ENCODE measurements at regions not wholly inside any gene's neighbourhood (a gene's known extent, or its start where the extent isn't known, plus 50 kb on each side); places are given as distances from the start of the nearest gene placed in this dataset.
A peak's percentile ranks its signal among the peaks of the same experiment; 100 is the strongest.

DNA sequence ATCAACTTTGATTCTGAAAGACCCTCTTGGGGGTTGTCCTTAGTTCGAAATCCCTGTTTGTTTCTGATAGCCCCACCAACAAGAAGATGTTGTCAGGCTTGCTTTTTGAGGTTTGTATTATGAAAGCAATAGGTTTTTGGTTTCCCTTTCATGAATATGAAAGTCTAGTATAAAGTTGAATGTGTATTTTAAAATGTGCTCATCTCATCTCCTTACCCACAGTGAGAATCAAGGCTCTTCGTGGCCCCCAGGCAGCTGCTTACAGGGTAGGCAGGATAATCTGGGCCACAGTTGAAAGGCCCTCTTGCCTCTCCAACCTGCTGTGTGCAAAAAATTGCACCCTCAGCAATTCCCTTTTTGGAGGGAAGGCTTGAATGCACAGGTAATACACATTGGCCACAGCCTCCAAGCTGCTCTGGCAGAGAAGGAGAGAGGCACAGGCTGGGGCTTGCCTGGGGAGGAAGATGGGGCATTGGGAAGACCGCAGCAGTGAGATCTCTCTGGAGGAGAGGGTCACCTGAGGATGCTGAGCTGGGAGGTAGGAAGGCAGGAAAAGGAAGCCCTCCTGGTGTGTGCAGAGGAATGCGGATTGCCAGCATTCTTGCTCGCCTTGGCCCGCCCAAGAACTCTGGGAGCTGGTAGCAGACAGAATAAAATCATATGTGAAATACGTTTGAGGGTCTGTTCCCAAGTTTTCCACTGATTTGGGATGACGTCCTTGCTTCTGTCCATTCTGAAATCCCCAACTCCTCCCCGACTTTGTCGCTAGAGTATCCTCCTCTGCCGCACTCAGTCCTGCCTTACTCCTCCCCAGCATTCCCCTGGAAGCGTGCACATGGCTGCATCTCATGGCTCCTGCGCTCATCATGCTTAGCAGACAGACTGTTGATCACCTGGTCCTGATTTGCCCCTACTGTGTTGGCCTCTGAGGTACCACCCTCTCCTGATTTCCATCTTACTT is 196.4 kb downstream of the RPLP1 start:
- no peak for DNase-seq (ENCODE audit: low read depth in 4 of 4, low spot score in 3 of 4)

DNA sequence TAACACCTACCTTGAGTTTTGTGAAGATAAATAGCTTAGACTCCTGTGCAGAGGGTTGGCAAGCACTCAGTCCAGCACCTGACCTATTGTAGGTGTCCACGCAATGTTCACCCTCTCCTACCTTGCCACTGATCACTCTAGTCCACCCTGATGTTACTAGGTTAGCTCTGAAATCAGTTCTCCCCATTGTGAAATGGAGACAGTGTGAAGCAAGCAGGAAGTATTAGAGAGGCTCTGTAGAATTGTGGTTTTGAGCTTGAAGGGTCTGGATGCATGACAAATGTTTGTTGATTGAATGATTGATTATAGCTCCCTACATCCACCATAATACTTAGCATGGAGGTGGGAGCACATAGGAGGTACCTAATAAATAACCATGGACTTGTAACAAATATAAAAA is 199.7 kb downstream of the RPLP1 start:
- DNase-seq (ENCODE audit: low read depth in 4 of 4, low spot score in 3 of 4): no peak

DNA sequence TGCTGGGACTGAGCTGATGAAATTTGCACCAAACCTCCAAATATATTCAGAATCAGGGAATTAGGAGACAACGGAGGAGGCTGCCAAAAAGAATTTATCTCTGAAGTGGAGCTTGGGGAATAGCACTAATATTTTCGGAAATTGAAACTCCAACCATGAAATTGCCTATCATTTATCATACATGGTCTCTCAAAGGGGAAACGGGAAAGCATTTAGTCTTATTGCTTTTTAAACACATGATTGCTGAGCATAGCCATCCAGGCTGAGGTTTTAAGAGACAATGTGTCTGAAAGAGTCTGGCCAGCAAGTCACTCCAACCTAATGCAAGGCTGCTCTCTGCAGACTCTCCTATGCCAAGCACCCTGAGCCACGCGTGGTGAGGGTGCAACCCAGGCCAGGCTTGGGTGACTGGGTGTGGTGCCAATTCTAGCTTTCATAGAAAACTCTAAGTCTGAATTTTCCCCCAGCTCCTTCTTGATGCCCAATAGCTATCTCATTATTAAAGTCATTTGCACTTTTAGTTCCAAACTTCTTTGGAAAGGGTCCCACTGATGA is 200.2 kb downstream of the RPLP1 start:
- no peak for DNase-seq (ENCODE audit: low read depth in 4 of 4, low spot score in 3 of 4)

DNA sequence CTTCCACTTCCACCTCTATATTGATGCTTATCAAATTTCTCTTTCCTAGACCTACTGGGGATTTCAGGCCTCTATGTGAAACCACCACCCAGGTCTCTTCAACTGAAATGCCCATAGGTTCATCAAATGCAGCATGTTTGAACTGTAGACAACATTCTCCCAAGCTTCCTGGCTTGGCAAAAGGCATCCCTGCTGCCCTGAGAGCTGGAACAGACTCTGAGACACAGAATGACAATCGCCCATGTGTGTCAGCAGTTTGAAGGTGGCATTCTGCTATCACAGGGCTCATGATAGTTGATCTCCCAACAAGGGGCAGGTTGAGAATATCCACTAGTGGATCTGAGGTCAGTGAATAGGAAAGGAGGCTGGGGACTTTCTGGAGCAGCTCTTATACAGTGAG is 200.7 kb downstream of the RPLP1 start:
- no peak for DNase-seq (ENCODE audit: low read depth in 4 of 4, low spot score in 3 of 4)

DNA sequence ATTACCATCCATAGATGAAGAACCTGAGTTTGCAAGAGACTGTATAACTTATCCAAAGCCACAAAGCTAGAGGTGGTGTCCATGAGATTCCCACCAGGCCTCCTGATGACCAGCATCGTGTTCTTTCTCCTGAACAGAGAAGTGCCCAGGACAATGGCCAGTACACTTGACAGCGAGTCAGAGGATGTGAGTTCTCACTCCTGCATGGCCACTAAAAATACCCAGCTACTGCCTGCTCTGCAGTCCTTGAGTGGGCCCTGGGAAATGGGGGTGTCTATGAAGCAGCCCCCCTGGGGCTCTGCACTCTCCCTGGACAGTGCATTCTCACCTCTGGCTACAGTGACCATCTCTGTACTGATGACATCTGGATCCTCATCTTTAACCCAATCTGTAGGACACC is 201.2 kb downstream of the RPLP1 start:
- no peak for DNase-seq (ENCODE audit: low read depth in 4 of 4, low spot score in 3 of 4)

DNA sequence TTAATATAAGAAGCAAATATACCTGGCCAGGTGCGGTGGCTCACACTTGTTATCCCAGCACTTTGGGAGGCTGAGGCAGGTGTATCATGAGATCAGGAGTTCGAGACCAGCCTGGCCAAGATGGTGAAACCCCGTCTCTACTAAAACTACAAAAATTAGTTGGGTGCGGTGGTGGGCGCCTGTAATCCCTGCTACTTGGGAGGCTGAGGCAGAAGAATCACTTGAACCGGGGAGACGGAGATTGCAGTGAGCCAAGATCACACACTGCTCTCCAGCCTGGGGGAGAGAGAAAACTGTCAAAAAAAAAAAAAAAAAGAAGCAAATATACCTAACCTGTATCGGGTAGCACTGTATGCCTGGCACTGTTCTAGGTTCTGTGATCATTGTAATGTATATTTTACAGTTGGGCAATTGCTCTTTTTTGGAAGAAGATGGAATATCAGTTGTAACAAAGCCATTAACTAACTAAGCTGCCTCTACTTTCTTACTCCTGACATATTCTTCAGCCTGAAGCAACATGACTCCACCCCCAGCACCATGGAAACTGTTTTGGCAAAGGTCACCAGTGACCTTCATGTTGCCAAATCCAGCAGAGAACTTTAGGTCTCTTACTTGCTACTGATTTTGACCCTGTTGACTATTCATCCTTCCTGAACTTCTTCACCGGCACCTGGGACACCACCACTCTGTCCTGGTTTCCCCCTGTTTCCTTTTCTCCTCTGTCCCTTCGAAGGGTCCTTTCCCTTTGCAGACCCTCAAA is 203.8 kb downstream of the RPLP1 start:
- DNase-seq (ENCODE audit: low read depth in 4 of 4, low spot score in 3 of 4): no peak

DNA sequence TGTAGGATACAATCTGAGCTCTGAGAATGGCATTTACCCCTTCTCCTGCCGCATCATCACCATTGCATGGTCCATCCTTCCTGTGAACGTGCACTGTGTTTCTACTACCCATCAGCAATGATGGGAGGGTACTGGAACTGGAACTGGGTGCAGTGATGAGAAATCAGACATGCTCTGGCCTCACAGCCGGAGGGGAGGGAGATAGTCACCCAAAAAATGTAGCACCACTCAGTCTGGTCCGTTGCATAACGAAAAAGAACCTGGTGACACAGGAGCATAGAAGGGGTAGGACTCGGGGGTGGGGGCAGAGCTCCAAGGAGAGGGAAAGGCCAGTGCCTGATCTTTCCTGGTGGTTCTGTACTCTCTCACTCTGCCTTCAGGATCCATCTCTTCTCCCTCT is 205.0 kb downstream of the RPLP1 start:
- DNase-seq (ENCODE audit: low read depth in 4 of 4, low spot score in 3 of 4): no peak

DNA sequence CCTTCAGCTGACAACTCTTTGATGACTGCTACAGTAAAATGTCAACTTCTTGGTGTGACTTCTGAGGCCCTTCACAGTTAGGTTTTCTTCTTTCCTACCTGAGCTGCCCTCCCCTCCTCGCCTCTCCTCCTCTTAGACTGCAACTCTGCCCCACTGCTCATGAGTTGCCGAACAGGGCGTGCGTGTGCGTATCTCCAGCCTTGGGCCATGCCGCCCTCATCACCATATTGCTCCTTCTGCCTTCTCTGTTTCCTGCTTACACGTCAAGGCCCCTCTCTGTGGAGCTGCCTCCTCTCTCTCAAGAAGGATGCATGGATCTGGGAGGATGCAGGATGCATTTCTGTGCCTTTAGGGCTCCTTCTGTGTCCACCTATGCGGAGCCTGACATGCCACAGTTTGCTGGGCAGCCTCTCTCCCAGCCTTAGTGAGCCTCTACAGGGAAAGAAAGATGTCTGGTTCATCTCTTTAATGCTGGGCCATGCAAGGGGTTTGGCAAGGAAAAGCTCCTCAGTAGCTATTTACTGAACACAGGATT is 205.9 kb downstream of the RPLP1 start:
- no peak for DNase-seq (ENCODE audit: low read depth in 4 of 4, low spot score in 3 of 4)

DNA sequence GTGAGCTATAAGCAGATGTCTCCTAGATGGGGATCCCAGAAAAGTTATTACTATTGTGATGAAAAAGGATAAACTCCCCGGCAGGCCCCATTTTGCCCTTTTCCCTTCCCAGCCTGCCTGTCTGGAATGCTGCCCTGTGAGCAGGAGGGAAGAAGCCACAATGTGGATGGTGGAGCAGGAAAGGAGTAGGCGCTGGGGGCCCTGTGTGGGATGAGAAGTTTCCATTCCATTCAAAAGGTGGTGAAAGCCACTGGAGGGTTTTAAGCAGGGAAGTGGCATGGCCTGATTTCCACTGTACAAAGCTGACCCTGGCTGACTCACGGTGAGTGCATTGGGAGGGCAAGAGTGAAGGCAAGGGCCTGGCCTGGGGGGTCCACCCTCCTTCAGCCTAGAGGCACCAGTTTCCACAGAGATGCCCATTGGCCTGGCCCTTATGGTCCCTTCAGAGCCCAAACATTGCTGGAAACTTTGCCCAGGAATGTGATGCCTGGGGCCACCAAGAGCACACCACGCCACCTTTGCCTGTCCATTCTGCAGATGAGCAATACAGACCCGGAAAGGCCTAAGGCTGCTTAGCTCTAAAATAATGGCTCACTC is 206.9 kb downstream of the RPLP1 start:
- no peak for DNase-seq (ENCODE audit: low read depth in 4 of 4, low spot score in 3 of 4)

DNA sequence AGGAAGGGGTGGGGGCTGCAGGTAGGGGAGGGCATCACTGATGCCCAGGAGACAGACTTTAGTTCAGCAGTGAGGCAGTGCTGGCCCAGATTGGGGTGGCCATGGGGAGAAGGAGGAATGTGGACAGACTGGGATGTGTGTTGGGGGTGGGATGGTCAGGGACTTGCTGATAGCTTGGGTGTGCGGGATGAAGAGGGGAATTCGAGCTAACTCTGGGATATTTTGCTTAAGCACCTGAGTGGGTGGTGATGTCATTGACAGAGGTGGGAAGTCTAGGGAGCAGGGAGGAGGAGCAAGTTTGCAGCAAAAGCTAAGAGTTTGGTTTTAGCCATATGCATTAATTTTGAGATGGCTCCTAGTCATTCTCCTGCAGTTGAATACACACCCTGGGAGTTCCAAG is 207.5 kb downstream of the RPLP1 start:
- no peak for DNase-seq (ENCODE audit: low read depth in 4 of 4, low spot score in 3 of 4)

DNA sequence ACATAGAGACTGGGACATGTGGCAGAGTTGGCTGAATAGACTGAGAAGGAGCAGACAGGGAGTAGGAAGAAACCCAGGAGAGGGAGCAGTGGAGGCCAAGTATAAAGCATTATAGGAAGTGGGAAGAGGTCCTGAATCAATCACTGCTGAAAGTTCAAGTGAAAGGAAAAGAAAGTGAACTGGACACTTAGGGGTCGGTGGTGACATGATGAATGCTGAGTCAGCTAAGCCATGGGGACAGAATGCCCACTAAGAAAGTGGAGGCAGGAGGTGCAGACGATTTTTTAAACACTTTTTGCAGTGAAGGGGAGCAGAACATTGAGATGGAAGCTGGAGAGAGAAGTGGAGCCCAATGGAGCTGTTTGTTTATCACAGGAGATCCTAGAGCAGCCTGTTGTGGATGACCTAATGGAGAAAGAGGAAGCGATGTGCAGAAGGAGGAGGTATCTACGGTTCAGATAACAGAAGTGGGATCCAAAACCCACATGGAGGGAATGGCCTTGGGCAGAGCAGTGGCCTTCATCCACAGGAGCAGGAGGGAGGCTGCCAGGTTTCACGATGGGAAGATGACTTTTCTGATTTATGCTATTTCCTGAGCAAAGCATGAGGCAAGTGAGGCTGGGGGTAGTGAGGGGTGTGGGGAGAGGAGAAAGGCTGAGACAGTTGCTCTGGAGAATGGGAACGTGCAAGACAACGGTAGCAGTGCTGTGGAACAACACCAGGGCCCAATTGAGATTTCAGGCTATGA is 208.2 kb downstream of the RPLP1 start:
- no peak for DNase-seq (ENCODE audit: low read depth in 4 of 4, low spot score in 3 of 4)

DNA sequence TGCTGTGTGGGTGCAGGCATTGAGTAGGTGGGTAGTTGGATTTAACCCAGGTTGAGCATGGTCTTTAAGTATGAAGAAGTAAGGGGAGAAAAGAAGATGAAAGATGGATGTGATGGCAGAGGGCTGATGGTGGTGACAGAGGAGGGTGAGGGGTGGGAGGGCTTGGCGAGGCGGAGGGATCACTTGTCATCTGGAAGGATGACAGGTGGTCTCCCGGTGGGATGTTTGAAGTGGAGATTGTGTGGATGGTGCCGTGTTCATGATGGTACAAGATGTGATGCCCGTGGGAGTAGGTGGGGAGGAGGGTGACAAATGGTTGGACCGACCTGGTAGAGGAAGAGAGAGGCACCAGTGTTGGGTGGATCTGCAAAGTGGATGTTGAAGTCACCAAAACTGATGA is 208.8 kb downstream of the RPLP1 start:
- no peak for DNase-seq (ENCODE audit: low read depth in 4 of 4, low spot score in 3 of 4)

DNA sequence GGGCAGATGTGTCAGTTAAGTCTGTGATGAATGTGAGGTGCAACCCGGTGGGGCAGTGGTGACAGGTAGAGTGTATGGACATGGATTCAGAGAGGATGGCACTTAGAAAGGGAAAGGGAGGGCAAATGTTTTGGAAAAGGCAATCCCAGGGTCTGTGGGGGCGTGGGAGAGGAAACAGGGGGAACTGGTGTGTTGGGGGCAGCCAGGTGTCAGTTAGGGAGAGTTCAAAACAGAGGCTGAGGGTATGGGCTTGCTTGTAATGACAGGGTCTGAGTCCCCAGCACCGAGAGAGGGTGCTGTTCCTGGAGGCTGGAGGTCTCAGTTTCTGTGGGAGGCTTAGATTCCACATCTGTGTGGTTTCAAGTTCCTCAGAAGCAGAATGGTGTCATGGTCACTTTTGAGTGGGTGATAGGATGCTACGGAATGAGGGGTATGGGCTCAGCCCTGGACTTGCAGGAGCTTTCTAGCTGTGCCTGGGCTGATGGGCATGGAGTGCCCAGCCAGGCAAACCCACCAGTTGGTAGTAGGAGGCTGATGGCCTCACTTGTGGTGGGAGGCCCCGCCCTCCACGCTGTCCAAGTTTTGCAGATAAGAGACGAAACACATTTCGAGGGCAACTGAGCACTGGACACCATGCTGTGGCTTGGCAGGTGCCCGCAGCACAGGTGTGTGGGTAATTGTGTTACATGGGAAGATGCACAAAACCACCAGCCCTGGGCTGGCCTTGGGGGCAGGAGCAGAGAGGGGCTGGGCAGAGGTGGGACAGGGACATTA is 209.4 kb downstream of the RPLP1 start:
- DNase-seq (ENCODE audit: low read depth in 4 of 4, low spot score in 3 of 4): no peak

DNA sequence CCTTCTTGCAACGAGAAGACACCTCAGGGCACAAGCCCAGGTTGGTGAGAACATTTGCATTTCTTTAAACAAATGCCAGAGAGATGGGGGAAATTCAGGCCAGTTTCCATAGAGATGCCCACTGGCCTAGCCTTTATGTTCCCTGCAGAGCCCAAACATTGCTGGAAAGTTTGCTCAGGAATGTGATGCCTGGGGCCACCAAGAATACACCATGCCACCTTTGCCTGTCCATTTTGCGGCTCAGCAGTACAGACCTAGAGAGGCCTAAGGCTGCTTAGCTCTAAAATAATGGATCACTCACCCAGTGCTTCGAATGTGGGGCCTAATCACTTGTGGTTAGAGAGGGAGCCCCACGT is 210.0 kb downstream of the RPLP1 start:
- DNase-seq (ENCODE audit: low read depth in 4 of 4, low spot score in 3 of 4): no peak

DNA sequence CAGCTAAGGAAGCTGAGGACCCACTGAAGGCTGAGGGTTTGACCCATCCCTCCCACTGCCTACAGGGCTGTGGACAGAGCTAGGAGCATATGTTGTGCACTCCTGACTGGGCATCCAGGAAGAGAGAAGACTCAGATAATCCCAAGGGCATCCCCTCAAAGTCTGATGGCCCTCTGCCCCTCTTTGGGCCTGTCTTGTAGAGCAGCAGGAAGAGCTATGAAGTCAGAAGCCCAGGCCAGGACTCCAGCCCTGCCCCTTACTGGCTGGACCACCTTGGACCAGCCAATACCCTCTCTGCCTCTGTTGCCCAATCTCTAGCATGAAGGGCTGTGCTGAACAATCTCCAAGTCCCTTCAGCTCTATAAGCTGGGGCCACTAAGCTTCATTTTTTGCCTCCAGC is 210.8 kb downstream of the RPLP1 start:
- no peak for DNase-seq (ENCODE audit: low read depth in 4 of 4, low spot score in 3 of 4)

DNA sequence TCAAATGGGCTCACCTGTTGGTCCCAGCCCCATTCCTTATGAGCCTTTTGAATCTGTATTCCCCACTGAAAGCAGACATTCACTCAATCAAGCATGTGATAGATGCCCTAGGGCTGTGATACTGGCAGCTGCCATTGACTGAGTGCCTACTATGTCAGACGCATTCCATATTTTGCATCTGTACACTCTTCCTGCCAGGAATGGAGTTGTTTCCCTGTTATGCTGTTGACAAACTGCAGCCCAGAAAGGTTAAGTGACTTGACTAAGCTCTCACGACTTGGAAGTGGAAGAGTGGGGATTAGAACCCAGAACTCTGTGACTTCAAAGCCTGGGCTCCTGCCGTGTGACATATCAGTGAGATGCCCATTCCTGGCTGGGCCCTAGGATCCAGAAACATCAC is 211.4 kb downstream of the RPLP1 start:
- DNase-seq (ENCODE audit: low read depth in 4 of 4, low spot score in 3 of 4): no peak

DNA sequence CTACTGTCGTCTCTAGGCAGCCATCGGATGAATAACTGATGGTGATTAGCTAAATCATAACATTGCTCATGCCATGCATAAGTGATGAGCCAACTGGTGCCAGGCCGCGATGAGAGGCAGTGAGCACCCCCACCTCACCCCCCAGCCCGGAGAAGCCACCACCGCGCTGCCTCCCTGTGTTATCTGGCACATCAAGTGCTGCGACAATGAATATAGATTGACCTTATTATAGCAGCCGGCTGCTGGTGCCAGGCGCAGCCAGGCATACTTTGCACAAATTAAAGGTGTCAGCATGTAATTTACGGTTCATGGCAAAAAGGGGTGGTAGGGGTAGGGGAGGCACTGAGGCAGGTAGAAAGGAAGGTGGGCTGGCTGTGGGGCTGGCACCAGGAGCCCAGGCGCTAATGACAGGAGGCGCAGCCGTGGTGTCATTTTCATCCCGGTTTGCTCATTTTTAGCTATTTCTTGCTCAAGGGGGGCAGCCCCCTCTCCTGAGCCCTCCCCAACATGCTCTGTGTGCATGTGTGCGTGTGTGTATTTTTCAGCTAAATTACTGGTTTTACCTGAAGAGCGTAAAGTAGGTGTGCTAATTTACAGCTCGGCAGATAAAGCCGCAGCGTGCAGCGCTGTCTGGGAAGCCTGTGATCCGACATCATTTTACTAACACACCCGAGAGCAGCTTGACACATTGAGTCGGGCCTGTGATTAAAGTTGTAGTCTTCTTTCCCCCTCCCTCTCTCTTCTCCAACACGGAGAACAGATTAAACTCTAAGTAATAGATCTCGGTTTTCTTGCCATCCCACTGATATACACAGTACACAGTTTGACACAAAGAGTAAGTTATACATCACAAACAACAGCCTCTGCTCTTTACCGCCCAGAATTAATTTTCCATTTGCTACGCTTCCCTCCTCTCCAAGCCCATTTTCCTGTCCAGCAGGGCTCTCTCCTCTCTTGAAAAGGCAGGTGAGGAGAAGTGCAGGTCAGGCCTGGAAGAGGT is 212.3 kb downstream of the RPLP1 start:
- peak in 1 of 4 donors; percentile 46 for DNase-seq (ENCODE audit: low read depth in 4 of 4, low spot score in 3 of 4)

DNA sequence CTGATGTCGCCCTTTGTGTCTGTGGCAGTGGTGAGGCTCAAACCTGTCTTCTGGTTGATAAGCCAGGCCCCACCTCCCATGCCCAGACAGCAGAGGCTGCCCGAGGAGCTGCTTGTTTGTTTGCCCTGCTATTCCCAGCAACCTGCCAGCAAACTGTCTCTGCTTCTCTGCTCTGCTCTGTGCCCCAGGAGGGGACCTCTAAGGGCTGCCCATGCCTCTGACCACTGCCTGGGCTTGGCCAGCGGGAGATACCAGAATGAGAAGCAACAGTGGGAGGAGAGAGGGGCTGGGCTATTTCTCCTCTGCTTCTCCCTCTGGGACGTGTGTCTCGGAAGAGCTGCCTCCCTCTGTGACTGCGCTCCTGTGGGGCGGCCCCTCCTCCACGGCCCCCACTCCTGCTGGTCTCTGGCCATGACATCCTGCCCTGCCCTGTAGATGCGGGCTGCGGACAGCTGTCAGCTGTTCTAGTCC is 213.1 kb downstream of the RPLP1 start:
- no peak for DNase-seq (ENCODE audit: low read depth in 4 of 4, low spot score in 3 of 4)

All from left renal pelvis (tissue), 4 donors.